H54 (cell line): ENCODE measurements at regions not wholly inside any gene's neighbourhood (a gene's known extent, or its start where the extent isn't known, plus 50 kb on each side); places are given as distances from the start of the nearest gene placed in this dataset.

ENCODE experiments used
- DNase-seq: peaks from one replicate; pipeline ENCODE4 v3.0.0; 2011; ENCODE audit warnings: low spot score, mixed read lengths; ENCODE audit not compliant: insufficient read length
- FAIRE-seq: peaks from 3 replicates; lab custom pipeline; 2011; peaks lifted over from hg19 to GRCh38; lab: Jason Lieb, UNC
- POLR2A ChIP-seq: IDR thresholded peaks from 2 replicates; pipeline ENCODE4 v1.6.1; 2011; ENCODE audit warnings: low read depth, mild to moderate bottlenecking, low read length

GRCh38 chr14:49485290-49485689 lies 100.9 kb downstream of the RPS29 start:
- no peak for FAIRE-seq
- TF ChIP-seq POLR2A = no peak
- no peak for DNase-seq

DNA sequence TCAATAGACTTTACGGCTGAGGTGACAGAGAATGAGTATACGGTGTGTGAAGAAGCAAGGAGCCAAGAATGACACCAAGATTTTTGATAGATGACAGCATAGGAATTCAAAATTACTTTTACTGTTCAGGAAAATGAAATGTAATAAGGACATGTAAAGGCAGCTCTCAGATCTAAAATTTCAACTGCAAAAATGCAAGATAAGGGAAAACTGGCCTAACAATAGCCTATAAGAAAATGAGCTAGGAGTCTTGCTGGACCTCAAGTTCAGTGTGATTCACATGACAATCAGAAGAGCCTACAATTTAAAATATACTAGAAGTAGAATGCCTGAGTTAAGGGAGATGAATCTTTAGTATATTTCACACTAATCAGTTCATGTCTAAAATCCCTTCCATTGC lies 102.0 kb downstream of the RPS29 start:
- no peak for TF ChIP-seq POLR2A
- FAIRE-seq (no peak), DNase-seq (no peak)

DNA sequence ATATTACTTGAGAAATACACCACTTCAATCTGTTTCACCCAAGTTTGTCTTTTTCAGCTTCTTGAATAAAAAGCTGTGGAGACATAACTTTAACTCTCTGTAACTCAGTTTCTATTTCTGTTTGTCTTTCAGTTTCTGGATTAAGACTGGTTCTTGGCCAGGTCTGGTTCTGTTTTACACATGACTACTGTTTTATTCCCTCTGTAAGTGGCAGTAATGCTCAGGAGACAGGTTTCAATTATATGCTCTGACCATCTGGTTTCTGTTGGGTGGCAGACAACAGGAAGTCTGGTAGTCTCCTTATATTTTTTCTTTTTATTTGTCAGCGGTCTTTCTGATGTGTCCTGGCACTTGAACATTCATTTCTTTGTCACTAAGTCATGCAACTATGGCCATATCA lies 102.9 kb downstream of the RPS29 start:
- TF ChIP-seq POLR2A = no peak
- no peak for DNase-seq
- FAIRE-seq = no peak

DNA sequence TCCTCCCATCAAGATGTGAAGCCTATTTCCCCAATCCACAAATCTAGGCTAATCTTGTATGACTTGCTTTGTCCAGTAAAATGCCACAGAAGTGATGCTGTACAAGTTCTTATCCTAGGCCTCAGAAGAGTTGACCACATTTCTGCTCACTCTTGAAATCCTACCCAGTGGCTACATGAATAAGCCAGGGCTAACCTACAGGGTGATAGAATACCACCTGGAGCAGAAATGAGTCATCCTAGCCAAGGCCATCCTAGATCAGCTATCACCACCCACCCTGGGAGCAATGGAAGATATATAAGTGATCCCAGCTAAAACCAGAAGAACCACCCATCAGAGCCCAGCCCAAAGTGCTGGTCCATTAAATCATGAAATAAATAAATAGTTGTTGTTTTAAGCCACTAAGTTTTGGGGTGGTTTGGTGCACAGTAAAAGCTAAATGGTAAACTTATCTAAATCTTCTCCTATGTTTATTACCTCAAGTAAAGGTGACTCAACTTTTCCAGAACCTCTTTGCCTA lies 105.1 kb downstream of the RPS29 start:
- DNase-seq = no peak

GRCh38 chr14:49480053-49480760 lies 106.0 kb downstream of the RPS29 start:
- FAIRE-seq = no peak

More for the DNA sequence above, 105.1 kb downstream of the RPS29 start:
- TF ChIP-seq POLR2A = no peak
- FAIRE-seq = no peak

GRCh38 chr14:49479432-49479831 lies 106.7 kb downstream of the RPS29 start:
- FAIRE-seq (no peak), DNase-seq (no peak)
- no peak for TF ChIP-seq POLR2A

More at GRCh38 chr14:49480053-49480760, 106.0 kb downstream of the RPS29 start:
- no peak for TF ChIP-seq POLR2A
- no peak for DNase-seq

DNA sequence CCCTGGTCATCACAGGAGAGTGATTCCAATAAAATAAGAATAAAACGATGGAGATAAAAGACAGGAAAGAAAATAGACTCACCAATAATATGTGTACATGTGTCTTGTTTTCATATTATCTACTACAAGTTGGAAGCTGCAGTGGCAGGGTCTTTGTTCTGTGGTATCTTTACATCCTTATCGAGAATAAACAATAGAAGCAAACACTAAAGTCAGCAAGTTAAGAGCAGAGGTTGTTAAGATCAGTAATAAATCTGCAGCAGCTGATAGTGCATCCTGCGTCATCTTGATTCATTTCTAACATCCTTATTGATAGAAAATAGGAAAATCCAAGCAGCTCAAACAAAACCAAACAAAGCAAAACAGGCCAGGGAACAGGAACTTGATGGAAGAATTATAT lies 107.4 kb downstream of the RPS29 start:
- no peak for FAIRE-seq

GRCh38 chr14:49467091-49467490 lies 119.1 kb downstream of the RPS29 start:
- TF ChIP-seq POLR2A = no peak
- DNase-seq (no peak), FAIRE-seq (no peak)

More for the DNA sequence above, 107.4 kb downstream of the RPS29 start:
- no peak for DNase-seq
- TF ChIP-seq POLR2A = no peak

- no peak for FAIRE-seq
- TF ChIP-seq POLR2A = no peak
- no peak for DNase-seq
Observed at GRCh38 chr14:49464885-49465284, 121.3 kb downstream of the RPS29 start.

GRCh38 chr14:49463146-49463545 lies 123.0 kb downstream of the RPS29 start:
- FAIRE-seq (no peak), DNase-seq (no peak)
- no peak for TF ChIP-seq POLR2A

DNA sequence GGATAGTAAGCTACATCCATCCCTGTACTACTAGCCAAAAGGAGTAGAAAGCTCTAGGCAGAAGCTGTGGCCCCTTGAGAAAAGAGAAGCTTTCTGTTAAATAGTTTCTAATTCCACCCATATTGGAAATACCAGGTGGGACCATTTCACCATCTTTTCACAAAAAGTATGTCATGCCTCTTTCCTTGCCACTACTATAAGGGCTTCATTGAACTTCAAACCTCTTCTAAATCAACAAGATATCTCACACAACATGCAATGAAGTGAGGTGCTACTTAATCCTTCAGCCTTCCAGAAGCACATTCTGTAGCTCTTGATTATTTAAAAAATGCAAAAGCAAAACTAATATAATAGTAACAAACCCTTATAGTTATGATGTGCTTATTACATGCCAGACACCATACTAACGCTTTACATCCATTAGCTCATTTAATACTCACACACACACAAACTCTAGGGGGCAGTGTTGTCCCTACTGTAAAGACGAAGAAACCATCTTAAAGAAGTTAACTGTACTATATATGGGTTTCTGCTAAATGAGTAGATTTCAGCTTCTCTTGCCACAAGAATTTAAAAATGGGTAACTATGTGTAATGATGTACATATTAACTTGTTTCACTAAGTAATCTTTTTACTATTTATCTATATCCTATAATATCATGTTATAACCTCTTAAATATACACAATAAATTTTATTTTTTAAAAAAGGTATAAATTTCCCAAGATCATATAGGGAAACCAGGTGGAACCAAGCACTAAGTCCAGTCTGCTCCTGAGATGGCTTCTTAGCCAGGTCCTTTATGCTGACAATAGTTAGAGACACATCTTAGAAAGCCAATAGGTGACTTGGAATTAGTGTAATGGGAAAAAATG lies 124.4 kb downstream of the RPS29 start:
- FAIRE-seq (no peak), DNase-seq (no peak)
- TF ChIP-seq POLR2A = no peak

DNA sequence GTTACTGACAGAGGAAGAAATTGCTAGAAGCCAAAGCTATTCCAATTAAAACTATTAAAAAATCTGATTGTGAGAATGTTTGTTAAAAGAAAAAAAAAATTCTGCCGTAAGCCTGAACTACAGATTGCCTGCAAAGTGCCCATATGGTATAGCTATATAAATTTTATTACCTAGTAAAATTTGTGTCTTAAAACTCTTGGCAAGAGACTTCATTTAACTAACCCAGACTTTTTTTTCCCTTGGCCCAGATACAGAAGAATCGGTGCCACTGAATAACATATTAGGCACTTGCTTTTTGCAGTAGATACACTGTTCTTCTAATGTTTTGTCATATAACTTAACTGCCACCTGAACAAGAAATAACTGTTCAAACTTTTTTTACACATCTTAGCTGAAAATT lies 125.5 kb downstream of the RPS29 start:
- no peak for DNase-seq
- FAIRE-seq = no peak
- no peak for TF ChIP-seq POLR2A

- DNase-seq (no peak), FAIRE-seq (no peak)
- no peak for TF ChIP-seq POLR2A
Observed at GRCh38 chr14:49456589-49456988, 129.6 kb downstream of the RPS29 start.

DNA sequence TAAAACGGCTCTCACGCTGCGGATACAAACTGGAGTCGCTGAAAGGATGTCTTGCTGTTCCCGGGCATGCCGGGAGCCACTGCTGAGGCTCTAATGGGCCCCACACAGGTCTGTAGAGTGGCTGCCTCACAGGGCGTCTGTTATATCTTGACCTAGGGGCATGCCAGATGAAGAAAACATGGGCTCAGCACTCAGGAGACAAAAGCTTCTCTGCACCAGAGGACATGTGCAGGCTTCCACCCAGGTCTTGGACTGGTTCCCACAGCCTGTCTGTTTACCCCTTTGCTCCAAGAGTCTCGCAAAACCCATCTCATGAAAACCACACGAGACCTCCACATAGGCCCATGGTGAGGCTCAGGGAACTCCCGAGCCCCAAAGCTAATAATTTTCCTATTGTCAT lies 134.2 kb downstream of the RPS29 start:
- FAIRE-seq = no peak
- DNase-seq = no peak
- TF ChIP-seq POLR2A = no peak
